GM04503 (cell line): ENCODE measurements at regions not wholly inside any gene's neighbourhood (a gene's known extent, or its start where the extent isn't known, plus 50 kb on each side); places are given as distances from the start of the nearest gene placed in this dataset.

ENCODE experiments used
- DNase-seq: peaks from one replicate; pipeline ENCODE4 v3.0.0-alpha.2; 2012; ENCODE audit warnings: low read depth

- no peak for DNase-seq
Measured at GRCh38 chr1:157289424-157290105, 151.4 kb upstream of the ETV3 start.

DNA sequence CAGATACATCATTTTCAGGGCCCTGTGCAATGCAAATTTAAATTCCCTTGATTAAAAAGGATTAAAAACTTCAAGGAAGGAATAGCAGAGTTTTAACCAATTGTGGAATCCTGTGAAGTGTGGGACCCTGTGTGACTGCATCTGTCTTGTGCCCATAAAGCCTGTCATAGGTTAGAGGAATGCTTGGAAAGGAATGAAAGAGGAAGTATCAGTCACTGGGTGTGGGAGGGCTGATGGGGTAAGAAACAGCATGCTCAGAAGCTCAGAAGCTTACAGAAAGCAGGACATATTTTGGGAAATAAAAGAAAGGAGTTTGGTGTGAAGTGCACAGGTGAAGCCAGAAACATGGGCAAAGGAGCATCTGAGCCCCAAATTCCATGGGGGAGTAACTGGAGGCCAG lies 150.8 kb upstream of the ETV3 start:
- DNase-seq: no peak

GRCh38 chr1:157288492-157288891 lies 150.3 kb upstream of the ETV3 start:
- no peak for DNase-seq

- no peak for DNase-seq
Measured at GRCh38 chr1:157288006-157288405, 149.8 kb upstream of the ETV3 start.

- DNase-seq: no peak
Measured at GRCh38 chr1:157287462-157287861, 149.3 kb upstream of the ETV3 start.

DNA sequence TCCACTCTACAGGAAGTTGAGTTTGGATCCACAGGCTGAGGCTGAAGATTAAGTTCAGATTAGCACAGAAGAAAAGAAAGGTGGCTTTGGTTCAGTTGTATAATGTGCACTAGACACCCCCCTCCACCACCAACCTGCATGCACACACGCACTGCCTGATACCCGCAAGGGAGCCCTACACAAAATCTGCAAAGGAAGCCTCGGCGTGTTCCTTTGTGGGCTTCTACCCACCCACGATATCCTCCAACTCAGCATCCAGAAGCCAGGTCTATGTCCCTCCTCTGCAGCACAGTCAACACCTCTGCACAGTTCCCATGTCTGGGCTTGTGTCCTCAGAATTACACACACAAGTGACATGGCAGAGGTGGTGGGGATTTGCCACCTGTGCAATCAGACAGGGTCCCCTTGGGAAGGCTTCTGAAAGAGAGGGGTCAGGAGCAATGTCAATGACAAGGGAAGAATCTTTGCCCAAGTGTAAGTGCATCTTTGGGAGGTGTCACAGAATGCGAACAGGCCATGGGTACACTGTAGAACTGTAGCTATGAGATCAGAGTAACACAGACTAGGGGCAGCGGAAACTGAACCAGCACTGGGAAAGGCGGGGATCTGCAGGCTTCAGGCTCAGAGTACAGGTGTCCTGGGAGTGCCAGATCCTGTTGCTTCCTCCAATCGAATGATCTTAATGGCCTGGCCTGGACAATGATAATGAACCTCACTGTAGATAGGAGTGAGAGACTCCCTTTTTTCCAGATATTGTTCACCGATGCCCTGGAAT lies 148.6 kb upstream of the ETV3 start:
- DNase-seq: no peak

DNA sequence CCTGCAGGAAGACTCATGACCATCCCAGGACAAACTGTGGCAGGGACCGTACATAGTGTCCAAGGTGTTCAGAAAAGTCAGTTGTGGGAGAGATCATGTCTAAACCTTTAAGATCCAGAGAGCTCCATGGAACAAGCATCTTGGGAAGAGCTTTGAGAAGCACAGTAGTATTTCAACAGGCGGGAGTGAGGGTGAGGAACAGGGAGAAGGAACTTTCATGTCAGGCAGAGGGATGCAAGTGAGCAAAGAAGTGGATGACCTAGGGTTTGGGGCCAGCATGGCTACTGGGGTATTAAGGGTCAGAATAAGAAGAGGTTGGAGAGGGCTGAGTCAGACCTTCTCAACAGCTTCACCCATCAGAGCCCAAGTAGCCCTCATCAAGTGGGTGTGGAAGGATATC lies 147.9 kb upstream of the ETV3 start:
- DNase-seq: no peak

DNA sequence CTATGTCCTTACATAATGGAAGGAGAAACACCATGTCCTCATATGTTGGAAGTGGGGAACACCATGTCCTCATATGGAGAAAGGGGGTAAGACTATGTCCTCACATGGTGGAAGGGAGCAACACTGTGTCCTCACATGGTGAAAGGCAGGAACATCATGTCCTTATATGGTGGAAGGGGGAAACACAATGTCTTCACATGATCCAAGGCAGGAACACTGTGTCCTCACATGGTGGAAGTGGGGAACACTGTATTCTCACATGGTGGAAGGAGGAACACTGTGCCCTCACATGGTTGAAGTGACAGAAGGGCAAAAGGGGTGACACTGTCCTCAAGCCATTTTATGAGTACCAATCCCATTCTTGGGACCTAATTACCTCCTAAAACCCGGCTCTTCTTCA lies 146.3 kb upstream of the ETV3 start:
- no peak for DNase-seq

- DNase-seq: no peak
Measured at GRCh38 chr1:157279802-157280140, 141.6 kb upstream of the ETV3 start.

DNA sequence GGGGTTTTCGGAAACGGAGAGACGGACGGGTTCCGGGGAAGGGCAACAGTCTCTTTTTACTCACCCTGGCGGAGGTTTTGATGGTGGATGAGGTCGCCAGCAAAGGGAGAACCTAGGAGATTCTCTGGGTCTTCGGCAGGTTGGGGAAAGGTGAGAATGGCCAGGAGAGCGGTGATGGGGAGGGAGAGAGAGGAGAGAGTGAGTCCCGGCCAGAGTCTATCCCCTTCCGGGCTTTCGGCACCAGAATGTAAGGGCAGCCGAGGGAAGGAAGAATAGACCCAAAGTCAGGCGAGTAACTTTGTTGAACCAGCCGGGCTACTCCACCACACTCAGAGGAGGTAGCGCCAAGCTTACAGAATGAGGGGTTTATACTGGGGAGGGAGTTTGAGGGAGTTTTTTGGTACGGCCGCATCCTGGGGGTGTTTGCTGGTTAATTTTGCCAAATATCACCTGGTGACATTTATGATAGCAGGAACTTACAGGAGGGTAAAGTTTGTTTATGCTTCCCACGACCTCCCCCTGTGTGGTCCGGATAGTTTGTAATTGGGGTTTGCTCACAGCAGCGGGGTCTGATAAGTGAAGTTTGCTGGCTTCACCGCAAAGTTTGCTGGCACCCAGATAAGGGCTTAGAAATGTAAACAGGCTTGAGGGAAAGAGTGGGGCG lies 141.1 kb upstream of the ETV3 start:
- DNase-seq: no peak

- DNase-seq: no peak
Measured at GRCh38 chr1:157278383-157279137, 140.4 kb upstream of the ETV3 start.

DNA sequence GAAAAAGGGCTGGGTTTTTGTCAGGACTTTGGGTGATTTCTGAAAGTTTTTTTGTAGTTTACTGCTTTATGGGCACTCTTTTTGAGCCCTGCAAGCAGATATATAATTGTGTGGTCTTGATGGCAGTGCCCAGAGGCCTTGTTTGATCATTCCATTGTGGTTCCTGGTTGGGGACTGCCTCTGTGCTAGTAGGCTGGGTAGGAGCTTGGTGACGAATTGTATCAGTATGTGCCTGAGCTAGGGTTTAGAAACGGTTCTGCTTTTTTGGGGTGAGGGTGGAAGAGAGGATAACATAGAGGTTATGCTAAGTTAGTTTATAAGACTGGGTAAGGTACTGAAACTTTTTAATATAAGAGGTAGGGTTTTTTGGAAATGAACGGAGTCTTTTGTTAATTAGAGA lies 139.7 kb upstream of the ETV3 start:
- no peak for DNase-seq

GRCh38 chr1:157277281-157277680 lies 139.1 kb upstream of the ETV3 start:
- DNase-seq: no peak

DNA sequence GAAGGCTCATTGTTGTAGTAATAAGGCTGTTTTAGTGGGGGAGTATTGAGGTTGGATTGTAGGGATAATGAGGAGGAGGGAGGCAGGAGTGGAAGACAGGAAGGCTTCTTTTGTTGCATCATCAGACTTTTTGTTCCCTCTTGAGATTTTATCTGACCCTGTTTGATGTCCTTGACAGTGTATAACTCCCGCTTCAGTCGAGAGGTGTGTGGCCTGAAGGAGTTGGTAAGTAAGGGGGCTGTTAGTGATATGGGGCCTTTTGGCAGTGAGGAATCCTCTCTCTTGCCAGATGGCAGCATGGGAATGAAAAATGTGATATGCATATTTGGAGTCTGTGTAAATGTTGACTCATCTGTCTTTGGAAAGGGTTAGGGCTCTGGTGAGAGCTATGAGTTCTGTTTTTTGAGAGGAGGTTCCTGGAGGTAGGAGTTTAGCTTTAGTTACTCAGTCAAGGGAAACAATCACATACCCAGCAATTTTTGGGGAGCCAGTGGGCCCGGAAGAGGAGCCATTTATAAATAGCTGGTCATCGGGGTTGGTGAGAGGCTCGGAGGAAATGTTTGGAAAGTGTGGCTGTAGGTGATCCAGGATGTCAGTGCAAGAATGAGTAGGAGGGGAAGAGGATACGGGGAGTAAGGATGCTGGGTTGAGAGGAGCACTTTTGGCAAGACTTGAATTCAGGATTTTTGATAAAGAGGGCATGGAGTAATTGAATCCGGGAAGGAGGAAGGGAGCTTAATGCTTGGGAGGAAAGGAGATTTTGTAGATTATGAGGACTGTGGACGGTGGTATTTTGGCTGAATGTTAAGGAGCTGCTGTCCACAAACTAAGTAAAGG lies 136.7 kb upstream of the ETV3 start:
- DNase-seq: peak; percentile 25

DNA sequence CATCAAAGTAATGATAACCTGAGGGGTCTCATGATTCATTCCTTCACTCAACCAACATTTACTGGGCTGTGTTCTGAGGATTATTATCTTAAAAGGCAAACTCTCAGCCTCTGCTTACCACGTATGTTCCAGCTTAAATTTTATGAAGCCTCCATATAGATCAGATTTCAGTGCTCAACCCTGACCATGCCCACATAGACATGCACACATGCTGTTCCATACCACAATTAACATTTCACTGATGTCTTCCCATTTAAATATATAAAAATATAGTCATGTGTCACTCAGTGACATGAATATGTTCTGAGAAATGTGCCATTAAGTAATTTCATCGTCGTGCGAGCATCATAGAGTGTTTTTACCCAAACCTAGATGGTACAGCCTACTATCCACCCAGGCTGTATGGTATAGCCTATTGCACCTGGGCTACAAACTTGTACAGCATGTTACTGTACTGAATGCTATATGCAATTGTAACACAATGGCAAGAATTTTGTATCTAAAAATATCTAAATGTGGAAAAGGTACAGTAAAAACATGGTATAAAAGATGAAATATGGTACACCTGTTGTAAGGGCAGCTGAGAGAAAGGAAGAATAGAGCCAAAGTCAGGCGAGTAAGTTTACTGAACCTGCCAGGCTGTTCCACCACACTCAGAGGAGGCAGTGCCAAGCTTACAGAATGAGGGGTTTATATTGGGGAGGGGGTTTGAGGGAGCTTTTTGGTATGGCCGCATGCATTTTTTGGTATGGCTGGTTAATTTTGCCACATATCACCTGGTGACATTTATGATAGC lies 134.7 kb upstream of the ETV3 start:
- no peak for DNase-seq

- DNase-seq: no peak
Measured at GRCh38 chr1:157272264-157272663, 134.1 kb upstream of the ETV3 start.

GRCh38 chr1:157270705-157271274 lies 132.6 kb upstream of the ETV3 start:
- no peak for DNase-seq

DNA sequence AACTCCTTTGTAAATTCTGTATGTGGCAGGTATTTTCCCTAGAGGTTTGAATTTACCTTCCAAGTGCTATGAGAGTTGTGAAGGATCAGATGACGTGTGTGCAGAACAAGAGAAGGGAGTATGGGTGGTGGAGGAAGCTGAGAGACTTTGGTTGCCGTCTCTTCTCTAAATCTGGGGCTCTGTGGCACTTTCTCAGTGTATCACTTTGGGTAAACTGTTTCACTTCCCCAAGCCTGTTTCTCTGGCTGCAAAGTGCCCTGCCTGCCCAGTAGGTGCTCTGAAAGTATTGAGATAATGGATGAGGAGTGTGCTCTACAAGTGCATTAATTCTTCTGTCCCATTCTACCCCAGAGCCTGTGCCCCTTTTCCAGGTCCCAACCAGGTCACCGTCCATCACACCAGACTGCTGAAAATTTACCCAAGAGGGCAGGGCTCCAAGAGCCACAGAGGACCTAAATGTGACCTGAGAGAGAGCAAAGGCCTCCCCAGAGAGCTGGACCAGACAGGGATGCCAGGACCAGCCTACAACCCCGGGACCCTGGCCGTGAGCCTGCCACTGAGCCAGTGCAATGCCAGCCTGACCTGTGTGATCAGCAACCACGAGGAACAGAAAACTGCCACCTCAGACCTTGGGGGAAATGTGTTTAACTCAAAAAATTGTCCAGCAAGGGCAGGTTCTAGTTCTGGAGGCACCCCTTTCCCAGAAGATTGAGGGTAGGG lies 131.6 kb upstream of the ETV3 start:
- DNase-seq: no peak

DNA sequence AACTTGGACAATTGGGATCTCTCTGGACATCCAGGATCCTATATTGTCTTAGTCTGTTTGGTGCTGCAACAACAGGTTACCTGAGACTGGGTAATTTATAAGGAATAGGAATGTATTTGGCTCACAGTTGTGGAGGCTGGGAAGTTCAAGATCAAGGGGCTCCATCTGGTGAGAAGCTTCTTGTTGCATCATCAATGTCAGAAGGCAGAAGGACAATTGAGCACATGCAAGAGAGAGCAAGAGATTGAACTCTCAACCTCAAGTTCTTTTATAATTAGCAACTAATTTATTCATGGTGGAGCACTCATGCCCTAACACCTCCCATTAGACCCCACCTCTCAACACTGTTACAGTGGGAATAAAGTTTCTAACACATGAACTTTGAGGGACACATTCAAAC lies 124.7 kb upstream of the ETV3 start:
- DNase-seq: no peak

DNA sequence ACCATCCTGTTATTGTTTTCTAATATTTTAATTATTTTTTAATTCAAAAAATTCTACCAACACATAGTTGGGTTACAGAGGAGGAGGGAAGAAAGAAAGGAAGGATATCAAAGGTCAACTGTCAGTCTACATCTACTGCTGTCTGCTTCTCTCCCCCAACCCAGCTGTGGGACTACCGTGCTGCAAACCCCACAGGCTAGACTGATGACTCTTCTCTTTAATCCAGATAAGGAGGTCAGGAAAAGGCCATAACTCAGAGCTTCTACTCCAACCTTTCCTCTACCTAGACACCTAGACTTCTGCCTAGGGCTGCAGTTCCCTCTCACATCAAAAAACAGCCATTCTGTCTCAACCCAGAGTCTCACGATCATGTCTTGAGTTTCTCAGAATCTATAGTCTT lies 124.2 kb upstream of the ETV3 start:
- no peak for DNase-seq
